Astrocyte (in vitro differentiated cells and primary cell): ENCODE measurements at regions not wholly inside any gene's neighbourhood (a gene's known extent, or its start where the extent isn't known, plus 50 kb on each side); places are given as distances from the start of the nearest gene placed in this dataset.

ENCODE experiments used
- DNase-seq: peaks from one replicate; pipeline ENCODE4 v3.0.0-alpha.2; 2010; ENCODE audit warnings: low read depth
- FAIRE-seq: peaks from 2 replicates; lab custom pipeline; 2011; peaks lifted over from hg19 to GRCh38; lab: Jason Lieb, UNC
- H2AFZ ChIP-seq: 2 replicates; pipeline ENCODE4 v1.6.0; 2012; ENCODE audit warnings: low read depth, low read length, inconsistent platforms
- H3K27ac ChIP-seq: 2 replicates; pipeline ENCODE4 v1.5.1; 2011; ENCODE audit warnings: low read depth, low read length, inconsistent platforms
- H3K27me3 ChIP-seq: 2 replicates; pipeline ENCODE4 v1.6.0; 2011; ENCODE audit warnings: low read length, inconsistent platforms; ENCODE audit not compliant: insufficient read depth
- H3K36me3 ChIP-seq: 2 replicates; pipeline ENCODE4 v1.5.1; 2011; ENCODE audit warnings: low read length, inconsistent platforms; ENCODE audit not compliant: insufficient read depth
- H3K4me1 ChIP-seq: 2 replicates; pipeline ENCODE4 v1.5.1; 2011; ENCODE audit warnings: low read length, inconsistent platforms; ENCODE audit not compliant: insufficient read depth
- H3K4me2 ChIP-seq: 2 replicates; pipeline ENCODE4 v1.6.0; 2012; ENCODE audit warnings: low read length, inconsistent platforms
- H3K4me3 ChIP-seq: 2 replicates; pipeline ENCODE4 v1.5.1; 2011; ENCODE audit warnings: low read depth, mild to moderate bottlenecking, low read length, inconsistent platforms; ENCODE audit not compliant: insufficient read depth
- H3K79me2 ChIP-seq: 2 replicates; pipeline ENCODE4 v1.6.0; 2012; ENCODE audit warnings: mild to moderate bottlenecking, low read length, inconsistent platforms; ENCODE audit not compliant: insufficient read depth
- H3K9ac ChIP-seq: 2 replicates; pipeline ENCODE4 v1.6.0; 2012; ENCODE audit warnings: mild to moderate bottlenecking, low read length, inconsistent platforms
- H3K9me3 ChIP-seq: 2 replicates; pipeline ENCODE4 v1.5.1; 2012; ENCODE audit warnings: low read depth, mild to moderate bottlenecking, low read length, inconsistent platforms; ENCODE audit not compliant: insufficient read depth
- H4K20me1 ChIP-seq: 2 replicates; pipeline ENCODE4 v1.6.0; 2012; ENCODE audit warnings: low read length, inconsistent platforms; ENCODE audit not compliant: insufficient read depth
- H3K27ac Mint-ChIP-seq: one replicate; pipeline ENCODE4 v1.8.0; 2021; ENCODE audit warnings: mild to moderate bottlenecking, mixed read lengths; ENCODE audit not compliant: unreplicated experiment
- H3K27me3 Mint-ChIP-seq: one replicate; pipeline ENCODE4 v1.8.0; 2021; ENCODE audit warnings: low read depth, mixed read lengths; ENCODE audit not compliant: unreplicated experiment
- H3K36me3 Mint-ChIP-seq: one replicate; pipeline ENCODE4 v1.8.0; 2021; ENCODE audit warnings: low read depth, mixed read lengths; ENCODE audit not compliant: unreplicated experiment
- H3K4me1 Mint-ChIP-seq: one replicate; pipeline ENCODE4 v1.8.0; 2021; ENCODE audit warnings: low read depth, mixed read lengths; ENCODE audit not compliant: unreplicated experiment
- H3K4me3 Mint-ChIP-seq: one replicate; pipeline ENCODE4 v1.8.0; 2021; ENCODE audit warnings: mild to moderate bottlenecking, moderate library complexity, mixed read lengths; ENCODE audit not compliant: unreplicated experiment
- H3K9me3 Mint-ChIP-seq: one replicate; pipeline ENCODE4 v1.8.0; 2021; ENCODE audit warnings: mild to moderate bottlenecking, mixed read lengths; ENCODE audit not compliant: unreplicated experiment
- CTCF ChIP-seq: IDR thresholded peaks from 2 replicates; pipeline ENCODE4 v1.5.1; 2011; ENCODE audit warnings: low read depth, mild to moderate bottlenecking, inconsistent platforms, low read length, moderate library complexity; ENCODE audit not compliant: insufficient read depth
- EZH2 ChIP-seq: IDR thresholded peaks from 2 replicates; pipeline ENCODE4 v1.6.1; 2012; ENCODE audit warnings: mild to moderate bottlenecking, low read length, inconsistent platforms; ENCODE audit not compliant: insufficient read depth

DNA sequence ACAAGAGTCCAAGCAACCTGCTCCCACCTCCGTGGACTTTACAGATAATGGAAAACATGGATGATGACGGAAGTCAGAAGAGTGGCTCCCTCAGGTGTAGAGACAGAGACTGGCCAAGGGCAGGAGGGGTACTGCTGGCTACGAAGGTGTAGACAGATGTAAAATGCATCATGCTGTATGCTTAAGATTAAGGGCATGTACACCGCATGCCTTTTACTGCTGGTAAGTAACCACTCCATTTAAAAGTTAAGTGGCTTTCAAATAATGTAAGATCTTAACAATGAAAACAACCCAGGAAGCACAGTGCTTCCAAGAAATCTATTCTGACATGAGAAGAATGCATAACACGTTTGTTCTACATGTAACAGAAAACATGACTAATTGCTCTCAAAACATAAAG lies 76.9 kb upstream of the FAM9B start:
- H3K27ac Mint-ChIP-seq, result no peak overlapping the region
- H3K9me3 Mint-ChIP-seq, result no peaks in the 10 kb centered on the region
- Histone ChIP-seq H3K4me2 (no peak overlapping the region), H3K79me2 (no peaks in the 10 kb centered on the region), H3K9ac (no peak overlapping the region), H4K20me1 (no peaks in the 10 kb centered on the region), H2AFZ (no peak overlapping the region), H3K27me3 (no peaks in the 10 kb centered on the region), H3K9me3 (no peaks in the 10 kb centered on the region), H3K4me1 (no peaks in the 10 kb centered on the region), H3K36me3 (no peaks in the 10 kb centered on the region), H3K27ac (no peak overlapping the region), H3K4me3 (no peak overlapping the region)
- no peak for TF ChIP-seq CTCF
- TF ChIP-seq EZH2, result no peak
- H3K4me1 Mint-ChIP-seq, result no peaks in the 10 kb centered on the region
- peaks cover 1% of the 10 kb centered on the region for H3K27me3 Mint-ChIP-seq
- FAIRE-seq (peak; percentile 85), DNase-seq (no peak)
- no peak overlapping the region for H3K4me3 Mint-ChIP-seq
- H3K36me3 Mint-ChIP-seq, result no peaks in the 10 kb centered on the region

GRCh38 chrX:9114245-9114644 lies 80.3 kb upstream of the FAM9B start:
- no peak overlapping the region for H2AFZ ChIP-seq
- H3K79me2 ChIP-seq, result no peaks in the 10 kb centered on the region
- Mint-ChIP-seq H3K27me3 (peaks cover 1% of the 10 kb centered on the region), H3K4me3 (no peak overlapping the region), H3K9me3 (no peaks in the 10 kb centered on the region), H3K4me1 (peaks cover 5% of the 10 kb centered on the region), H3K27ac (no peak overlapping the region), H3K36me3 (no peaks in the 10 kb centered on the region)
- TF ChIP-seq EZH2 (no peak), CTCF (no peak)
- no peaks in the 10 kb centered on the region for H3K9me3 ChIP-seq
- H3K27me3 ChIP-seq, result no peaks in the 10 kb centered on the region
- H4K20me1 ChIP-seq, result no peaks in the 10 kb centered on the region
- H3K27ac ChIP-seq, result no peak overlapping the region
- no peak overlapping the region for H3K4me3 ChIP-seq
- H3K36me3 ChIP-seq, result no peaks in the 10 kb centered on the region
- FAIRE-seq, result no peak
- no peak overlapping the region for H3K9ac ChIP-seq
- no peaks in the 10 kb centered on the region for H3K4me1 ChIP-seq
- H3K4me2 ChIP-seq, result no peak overlapping the region
- DNase-seq, result no peak

DNA sequence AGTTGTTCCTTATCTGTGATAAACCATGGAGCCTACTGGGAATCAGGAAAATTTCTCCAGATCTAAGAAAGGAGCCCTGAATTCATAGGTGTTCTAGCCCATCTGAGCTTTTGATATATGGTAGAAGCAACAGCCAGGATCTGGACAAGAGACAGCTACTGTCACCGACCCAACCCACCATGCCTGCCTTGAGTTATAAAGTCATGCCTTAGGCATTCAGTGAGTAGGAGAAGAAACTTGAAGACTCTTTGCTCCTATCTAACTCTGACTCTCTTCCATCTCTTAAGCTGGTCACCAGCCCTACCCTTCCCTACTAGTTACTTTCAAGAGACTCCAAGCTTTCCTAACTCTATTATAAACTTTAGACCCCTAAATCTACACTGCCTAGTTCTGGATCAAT lies 83.9 kb upstream of the FAM9B start:
- peaks cover 5% of the 10 kb centered on the region for H3K4me1 Mint-ChIP-seq
- no peak overlapping the region for H3K4me3 Mint-ChIP-seq
- no peak overlapping the region for H3K4me2 ChIP-seq
- no peaks in the 10 kb centered on the region for H3K36me3 ChIP-seq
- no peak overlapping the region for H3K27ac Mint-ChIP-seq
- peak; percentile 82 for FAIRE-seq
- H3K9me3 ChIP-seq, result no peaks in the 10 kb centered on the region
- no peaks in the 10 kb centered on the region for H4K20me1 ChIP-seq
- no peaks in the 10 kb centered on the region for H3K79me2 ChIP-seq
- H3K9ac ChIP-seq, result no peak overlapping the region
- H3K9me3 Mint-ChIP-seq, result peaks cover 4% of the 10 kb centered on the region
- H3K27me3 ChIP-seq, result no peaks in the 10 kb centered on the region
- no peak for TF ChIP-seq CTCF
- TF ChIP-seq EZH2, result no peak
- no peaks in the 10 kb centered on the region for H3K36me3 Mint-ChIP-seq
- no peak for DNase-seq
- no peak overlapping the region for H3K4me3 ChIP-seq
- H2AFZ ChIP-seq, result no peak overlapping the region
- no peaks in the 10 kb centered on the region for H3K27me3 Mint-ChIP-seq
- no peak overlapping the region for H3K27ac ChIP-seq
- H3K4me1 ChIP-seq, result no peaks in the 10 kb centered on the region
